Neuronal stem cell (in vitro differentiated cells): ENCODE measurements at regions not wholly inside any gene's neighbourhood (a gene's known extent, or its start where the extent isn't known, plus 50 kb on each side); places are given as distances from the start of the nearest gene placed in this dataset.

Source experiments
- DNase-seq: peaks from one replicate; pipeline ENCODE4 v3.0.0-alpha.2; 2013; ENCODE audit warnings: low spot score
- H2AFZ ChIP-seq: one replicate; pipeline ENCODE4 v1.6.1; 2013; ENCODE audit warnings: mild to moderate bottlenecking, low read length, inconsistent platforms
- H2AK5ac ChIP-seq: 2 replicates; pipeline ENCODE4 v1.6.1; 2013; ENCODE audit warnings: low read depth, mild to moderate bottlenecking, inconsistent platforms, low read length, moderate library complexity, mixed read lengths
- H2BK120ac ChIP-seq: 2 replicates; pipeline ENCODE4 v1.6.1; 2013; ENCODE audit warnings: low read depth, mild to moderate bottlenecking, inconsistent platforms, low read length, moderate library complexity, mixed read lengths
- H2BK12ac ChIP-seq: one replicate; pipeline ENCODE4 v1.6.1; 2013; ENCODE audit warnings: low read length, inconsistent platforms
- H2BK15ac ChIP-seq: 2 replicates; pipeline ENCODE4 v1.6.1; 2013; ENCODE audit warnings: mild to moderate bottlenecking, low read length, inconsistent platforms, mixed read lengths
- H2BK5ac ChIP-seq: one replicate; pipeline ENCODE4 v1.6.1; 2013; ENCODE audit warnings: inconsistent platforms, mild to moderate bottlenecking, low read length, moderate library complexity
- H3K14ac ChIP-seq: one replicate; pipeline ENCODE4 v1.6.1; 2013; ENCODE audit warnings: low read length, inconsistent platforms
- H3K18ac ChIP-seq: 2 replicates; pipeline ENCODE4 v1.6.1; 2013; ENCODE audit warnings: low read length, inconsistent platforms
- H3K23ac ChIP-seq: 2 replicates; pipeline ENCODE4 v1.6.1; 2013; ENCODE audit warnings: low read depth, mild to moderate bottlenecking, mixed read lengths, low read length, inconsistent platforms; ENCODE audit not compliant: poor library complexity
- H3K27ac ChIP-seq: replicated peaks from 3 replicates; pipeline ENCODE4 v1.5.1; 2013; ENCODE audit warnings: low read length, inconsistent platforms
- H3K27me3 ChIP-seq, 3 experiments: 2 replicates each; pipeline ENCODE4 v1.6.1; 2013; ENCODE audit warnings: low read length in 3 of 3, mild to moderate bottlenecking in 2 of 3, inconsistent platforms in 1 of 3, low read depth in 1 of 3, mixed read lengths in 1 of 3, moderate library complexity in 1 of 3; ENCODE audit not compliant: control insufficient read depth in 3 of 3, insufficient read depth in 3 of 3
- H3K36me3 ChIP-seq, 2 donors: replicated peaks in 1 of 2; 2 replicates each; pipeline ENCODE4 v1.6.1; 2013; ENCODE audit warnings: low read length in 2 of 2; ENCODE audit not compliant: control insufficient read depth in 2 of 2, insufficient read depth in 2 of 2
- H3K4ac ChIP-seq: 2 replicates; pipeline ENCODE4 v1.6.1; 2013; ENCODE audit warnings: inconsistent platforms, mild to moderate bottlenecking, low read length, moderate library complexity
- H3K4me1 ChIP-seq, 2 donors: 1 replicate in 1 of 2; 2 replicates in 1 of 2; pipeline ENCODE4 v1.6.1; 2013; ENCODE audit warnings: low read length in 2 of 2, low read depth in 1 of 2; ENCODE audit not compliant: control insufficient read depth in 2 of 2, insufficient read depth in 1 of 2
- H3K4me2 ChIP-seq: one replicate; pipeline ENCODE4 v1.6.1; 2013; ENCODE audit warnings: mild to moderate bottlenecking, low read length, inconsistent platforms; ENCODE audit not compliant: insufficient read depth, poor library complexity, severe bottlenecking
- H3K4me3 ChIP-seq, 2 donors: 2 replicates each; pipeline ENCODE4 v1.5.1; 2013; ENCODE audit warnings: low read length in 2 of 2, mild to moderate bottlenecking in 2 of 2, inconsistent platforms in 1 of 2, moderate library complexity in 1 of 2
- H3K79me1 ChIP-seq: one replicate; pipeline ENCODE4 v1.6.1; 2013; ENCODE audit warnings: low read depth, mild to moderate bottlenecking, inconsistent platforms, low read length, moderate library complexity
- H3K9ac ChIP-seq: one replicate; pipeline ENCODE4 v1.6.1; 2013; ENCODE audit warnings: mild to moderate bottlenecking, low read depth, low read length, inconsistent platforms; ENCODE audit not compliant: poor library complexity
- H3K9me3 ChIP-seq, 2 donors: replicated peaks in 1 of 2; 2 replicates each; pipeline versions ENCODE3 to v1.6.1; 2013; ENCODE audit warnings: low read length in 2 of 2, mild to moderate bottlenecking in 2 of 2, inconsistent platforms in 1 of 2, low read depth in 1 of 2, mixed read lengths in 1 of 2, moderate library complexity in 1 of 2; ENCODE audit not compliant: control insufficient read depth in 2 of 2, insufficient read depth in 1 of 2
- H4K8ac ChIP-seq: one replicate; pipeline ENCODE4 v1.6.1; 2013; ENCODE audit warnings: low read depth, mild to moderate bottlenecking, inconsistent platforms, low read length, moderate library complexity
- H4K91ac ChIP-seq: one replicate; pipeline ENCODE4 v1.6.1; 2013; ENCODE audit warnings: low read length, low read depth, mild to moderate bottlenecking, inconsistent platforms; ENCODE audit not compliant: poor library complexity
- WGBS, 2 donors: extraction: QIAGEN DNeasy Blood & Tissue Kit; methylation state at CpG; one replicate each; pipeline ENCODE4 v1.1.7; 2013; ENCODE audit warnings: missing lambda C conversion rate in 2 of 2, mixed read lengths in 1 of 2; ENCODE audit not compliant: insufficient read length in 2 of 2, insufficient replicate concordance in 1 of 2; ENCODE audit errors: extremely low coverage in 2 of 2; 5-methylcytosine and 5-hydroxymethylcytosine counted together

DNA sequence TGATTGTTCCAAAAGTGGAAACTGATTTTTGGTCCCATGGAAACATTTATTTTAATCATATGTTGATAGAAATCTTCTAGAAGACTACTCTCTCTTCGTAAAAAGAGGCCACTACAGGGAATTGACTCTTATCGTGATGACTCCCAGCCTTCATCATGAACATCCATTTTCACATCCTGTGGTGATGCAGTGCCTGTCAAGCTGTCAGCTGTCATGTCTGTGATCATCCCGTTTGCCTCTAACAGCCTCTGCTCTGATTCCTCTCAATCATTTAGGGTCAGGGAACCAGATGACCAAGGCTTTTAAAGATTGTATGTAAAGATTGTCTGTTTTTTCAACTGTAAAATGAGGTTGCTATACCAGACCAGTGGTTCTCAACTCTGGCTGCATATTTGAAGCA is 419.0 kb upstream of the MGAT4C start:
- Histone ChIP-seq H2AFZ (peak overlapping the region; percentile 40), H3K23ac (no peak overlapping the region), H3K9ac (no peak overlapping the region), H3K14ac (no peak overlapping the region), H3K4ac (no peak overlapping the region), H2AK5ac (no peak overlapping the region), H2BK5ac (no peak overlapping the region), H3K27me3 (no peaks in the 10 kb centered on the region), H2BK15ac (no peak overlapping the region), H3K18ac (no peak overlapping the region), H3K4me1 (no peaks in the 10 kb centered on the region), H2BK12ac (no peak overlapping the region), H4K91ac (no peak overlapping the region), H4K8ac (no peak overlapping the region), H3K27ac (no peak overlapping the region), H3K9me3 (no peaks in the 10 kb centered on the region), H2BK120ac (no peak overlapping the region), H3K4me3 (no peak overlapping the region), H3K4me2 (no peak overlapping the region), H3K79me1 (no peaks in the 10 kb centered on the region), H3K36me3 (no peaks in the 10 kb centered on the region)
- no CpG with 5 or more reads among the region's 3 CpGs for WGBS, 2 donors
- DNase-seq = no peak

DNA sequence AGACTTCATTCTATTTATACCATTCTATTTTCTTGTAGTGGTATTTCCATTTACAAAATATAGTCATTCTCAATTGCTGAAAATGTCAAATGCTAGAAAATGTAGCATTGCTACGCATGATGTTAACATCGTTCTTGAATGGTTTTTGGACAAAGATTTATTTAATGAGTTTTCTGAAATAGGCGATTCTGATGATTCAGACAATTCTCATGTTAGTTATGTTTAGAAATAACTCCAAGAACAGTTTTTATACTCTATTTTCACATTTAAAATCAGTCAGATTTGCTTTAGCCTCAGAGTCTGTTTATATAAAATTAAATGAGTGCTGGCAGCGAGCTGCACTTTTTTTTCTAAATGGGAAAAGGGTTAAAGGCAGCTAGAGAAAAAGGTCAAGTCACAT is 414.8 kb upstream of the MGAT4C start:
- Histone ChIP-seq H3K14ac (no peak overlapping the region), H3K18ac (no peak overlapping the region), H3K4me2 (no peak overlapping the region), H2BK5ac (no peak overlapping the region), H3K4me1 (no peaks in the 10 kb centered on the region), H4K8ac (no peak overlapping the region), H3K4ac (no peak overlapping the region), H2BK15ac (no peak overlapping the region), H3K23ac (no peak overlapping the region), H2AK5ac (no peak overlapping the region), H3K9me3 (no peaks in the 10 kb centered on the region), H3K79me1 (no peaks in the 10 kb centered on the region), H2AFZ (peak overlapping the region; percentile 4), H3K4me3 (no peak overlapping the region), H3K27me3 (no peaks in the 10 kb centered on the region), H3K27ac (no peak overlapping the region), H2BK12ac (no peak overlapping the region), H3K9ac (no peak overlapping the region), H4K91ac (no peak overlapping the region), H3K36me3 (no peaks in the 10 kb centered on the region), H2BK120ac (no peak overlapping the region)
- no peak for DNase-seq
- WGBS, 2 donors = no CpG with 5 or more reads among the region's 4 CpGs

DNA sequence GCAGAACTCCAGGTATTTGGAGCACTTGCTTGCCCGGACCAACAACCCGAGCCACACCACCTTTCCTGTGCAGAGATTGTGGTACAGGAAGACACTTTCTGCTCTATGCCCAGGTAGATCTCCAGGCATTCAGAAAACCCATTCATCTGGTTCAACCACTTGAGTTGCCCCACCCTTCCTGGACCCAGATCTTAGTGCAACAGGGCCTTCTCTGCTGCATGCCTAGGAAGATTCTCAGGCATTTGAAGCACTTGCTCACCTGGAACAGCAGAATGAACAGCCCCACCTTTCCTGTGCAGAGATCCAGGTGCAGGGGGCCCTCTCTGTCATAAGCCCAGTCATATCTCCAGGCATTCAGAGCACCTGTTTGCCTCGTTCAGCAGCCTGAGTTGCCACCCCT is 412.8 kb upstream of the MGAT4C start:
- H4K91ac ChIP-seq = no peak overlapping the region
- no peaks in the 10 kb centered on the region for H3K27me3 ChIP-seq
- H3K18ac ChIP-seq = no peak overlapping the region
- no peak overlapping the region for H3K4ac ChIP-seq
- H4K8ac ChIP-seq = no peak overlapping the region
- no peaks in the 10 kb centered on the region for H3K9me3 ChIP-seq
- no peak overlapping the region for H3K14ac ChIP-seq
- H2AK5ac ChIP-seq = no peak overlapping the region
- no peak overlapping the region for H3K9ac ChIP-seq
- no peak overlapping the region for H3K4me2 ChIP-seq
- no peak for DNase-seq
- no peak overlapping the region for H2BK5ac ChIP-seq
- H2BK12ac ChIP-seq = no peak overlapping the region
- no peak overlapping the region for H3K4me3 ChIP-seq
- H3K36me3 ChIP-seq = no peaks in the 10 kb centered on the region
- no CpG with 5 or more reads among the region's 3 CpGs for WGBS, 2 donors
- H2AFZ ChIP-seq = peak overlapping the region; percentile 78
- H2BK120ac ChIP-seq = no peak overlapping the region
- H3K4me1 ChIP-seq = no peaks in the 10 kb centered on the region
- H2BK15ac ChIP-seq = no peak overlapping the region
- H3K23ac ChIP-seq = no peak overlapping the region
- H3K79me1 ChIP-seq = no peaks in the 10 kb centered on the region
- no peak overlapping the region for H3K27ac ChIP-seq

DNA sequence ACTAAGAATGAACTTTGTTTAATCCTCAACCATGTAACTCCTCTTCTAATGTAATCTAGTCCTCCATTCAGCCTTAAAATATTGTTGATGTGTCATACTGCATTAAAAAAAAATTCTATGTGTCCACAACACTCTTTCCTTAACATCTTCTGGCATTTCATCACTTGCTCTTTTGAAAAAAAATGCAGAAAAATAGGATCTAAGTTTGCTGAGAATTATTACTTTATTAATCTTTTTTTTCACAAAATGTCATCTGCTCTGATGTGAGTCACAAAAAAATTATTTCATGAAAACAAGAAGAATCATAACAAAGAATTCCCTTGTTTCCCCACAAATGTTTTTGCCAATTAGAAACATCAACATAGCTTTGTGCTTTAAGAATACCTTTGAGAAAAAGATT is 410.1 kb upstream of the MGAT4C start:
- Histone ChIP-seq H4K91ac (no peak overlapping the region), H3K4ac (no peak overlapping the region), H2BK12ac (no peak overlapping the region), H3K4me1 (no peaks in the 10 kb centered on the region), H2BK5ac (no peak overlapping the region), H3K36me3 (no peaks in the 10 kb centered on the region), H3K14ac (no peak overlapping the region), H2AK5ac (no peak overlapping the region), H3K27me3 (no peaks in the 10 kb centered on the region), H4K8ac (no peak overlapping the region), H3K23ac (no peak overlapping the region), H2AFZ (no peak overlapping the region), H3K27ac (no peak overlapping the region), H3K18ac (no peak overlapping the region), H3K79me1 (no peaks in the 10 kb centered on the region), H3K9ac (no peak overlapping the region), H3K4me2 (no peak overlapping the region), H3K9me3 (no peaks in the 10 kb centered on the region), H2BK120ac (no peak overlapping the region), H3K4me3 (no peak overlapping the region), H2BK15ac (no peak overlapping the region)
- no peak for DNase-seq
